Caco-2 (cell line): ENCODE measurements at regions not wholly inside any gene's neighbourhood (a gene's known extent, or its start where the extent isn't known, plus 50 kb on each side); places are given as distances from the start of the nearest gene placed in this dataset.

Source experiments
- BruUV-seq: library from RNA; stranded (reverse); fragments of 400-500 nt; replicated peaks from 2 replicates; lab custom pipeline; 2021; lab: Mats Ljungman, UMichigan
- CTCF ChIA-PET: fragments of 300-600 bp; sonication (Branson Sonifier 250); formaldehyde crosslinking; loops from one replicate; lab custom pipeline; 2022; ENCODE audit warnings: antibody characterized with exemption; lab: Charles Lee
- POLR2A ChIA-PET: fragments of 300-600 bp; sonication (Branson Sonifier 250); formaldehyde crosslinking; loops from one replicate; lab custom pipeline; 2022; ENCODE audit warnings: antibody characterized with exemption; lab: Charles Lee
- DNase-seq, 2 experiments: peaks; one replicate each; pipeline versions ENCODE4 v3.0.0 to v3.0.0-alpha.2; 2020 to 2022
- H3K27me3 ChIP-seq: replicated peaks from 2 replicates; pipeline ENCODE4 v1.6.0; 2011; ENCODE audit warnings: low read length; ENCODE audit not compliant: control insufficient read depth, insufficient read depth
- H3K36me3 ChIP-seq: 2 replicates; pipeline ENCODE4 v1.5.1; 2011; ENCODE audit warnings: low read length; ENCODE audit not compliant: control insufficient read depth, insufficient read depth
- H3K4me1 ChIP-seq: fragments of 250-450 bp; sonication (Bioruptor Pico); 2 replicates; pipeline ENCODE4 v1.5.1; 2020; ENCODE audit warnings: mild to moderate bottlenecking
- H3K4me3 ChIP-seq: 2 replicates; pipeline ENCODE4 v1.5.1; 2011; ENCODE audit warnings: low read depth, mild to moderate bottlenecking, control low read depth, low read length
- H3K9me3 ChIP-seq: fragments of 250-450 bp; sonication (Bioruptor Pico); 2 replicates; pipeline ENCODE4 v1.5.1; 2020; ENCODE audit warnings: mild to moderate bottlenecking, moderate library complexity
- H3K27ac Mint-ChIP-seq: one replicate; pipeline ENCODE4 v1.8.0; 2022; ENCODE audit warnings: mixed read lengths; ENCODE audit not compliant: unreplicated experiment
- H3K27me3 Mint-ChIP-seq: one replicate; pipeline ENCODE4 v1.8.0; 2022; ENCODE audit warnings: mixed read lengths; ENCODE audit not compliant: insufficient read depth, unreplicated experiment
- H3K36me3 Mint-ChIP-seq: one replicate; pipeline ENCODE4 v1.8.0; 2022; ENCODE audit warnings: mild to moderate bottlenecking, mixed read lengths; ENCODE audit not compliant: insufficient read depth, unreplicated experiment
- H3K4me1 Mint-ChIP-seq: one replicate; pipeline ENCODE4 v1.8.0; 2022; ENCODE audit warnings: low read depth, mixed read lengths; ENCODE audit not compliant: unreplicated experiment
- H3K4me3 Mint-ChIP-seq: one replicate; pipeline ENCODE4 v1.8.0; 2022; ENCODE audit warnings: mild to moderate bottlenecking, moderate library complexity, mixed read lengths; ENCODE audit not compliant: unreplicated experiment
- H3K9me3 Mint-ChIP-seq: one replicate; pipeline ENCODE4 v1.8.0; 2022; ENCODE audit warnings: mixed read lengths; ENCODE audit not compliant: unreplicated experiment
- CTCF ChIP-seq, 2 experiments: fragments of 200-600 bp in 1 of 2; IDR thresholded peaks; 1 replicate in 1 of 2; 2 replicates in 1 of 2; pipeline versions ENCODE4 v1.5.1 to v1.8.0; 2011 to 2022; ENCODE audit warnings: antibody characterized with exemption in 1 of 2, control low read depth in 1 of 2, inconsistent platforms in 1 of 2, low read depth in 1 of 2, low read length in 1 of 2, mild to moderate bottlenecking in 1 of 2, moderate library complexity in 1 of 2; ENCODE audit not compliant: insufficient read depth in 1 of 2, severe bottlenecking in 1 of 2, unreplicated experiment in 1 of 2
- intact Hi-C: fragments of 100-400 bp; cut with micrococcal nuclease; formaldehyde crosslinking; loops from one replicate; pipeline ENCODE4 v1.10.0; 2022; ENCODE audit not compliant: unreplicated experiment

- intact Hi-C loops = no loop called here
- no peak overlapping the region for H3K4me3 ChIP-seq
- H3K9me3 ChIP-seq = no peaks in the 10 kb centered on the region
- H3K27me3 ChIP-seq = no peaks in the 10 kb centered on the region
- no peaks in the 10 kb centered on the region for H3K36me3 Mint-ChIP-seq
- H3K9me3 Mint-ChIP-seq = peaks cover 16% of the 10 kb centered on the region
- ChIA-PET CTCF (no interaction called here), POLR2A (no interaction called here)
- no peaks in the 10 kb centered on the region for H3K36me3 ChIP-seq
- H3K27ac Mint-ChIP-seq = no peak overlapping the region
- H3K4me3 Mint-ChIP-seq = no peak overlapping the region
- H3K4me1 Mint-ChIP-seq = no peaks in the 10 kb centered on the region
- no peaks in the 10 kb centered on the region for H3K27me3 Mint-ChIP-seq
- TF ChIP-seq CTCF (IDR thresholded peaks at IDR 0.05; ENCODE audit: insufficient read depth in 1 of 2, low read depth in 1 of 2, low read length in 1 of 2, severe bottlenecking in 1 of 2, unreplicated experiment in 1 of 2) = no peak
- BruUV-seq = no TSS peak
- no peaks in the 10 kb centered on the region for H3K4me1 ChIP-seq
- no peak for DNase-seq
These were observed 1568.4 kb downstream of the SLITRK5 start for GRCh38 chr13:89239361-89240127.

GRCh38 chr13:89255844-89256406, 1584.8 kb downstream of the SLITRK5 start:
- no peak for DNase-seq
- Mint-ChIP-seq H3K27ac (no peak overlapping the region), H3K36me3 (no peaks in the 10 kb centered on the region), H3K4me1 (no peaks in the 10 kb centered on the region), H3K27me3 (no peaks in the 10 kb centered on the region), H3K4me3 (no peak overlapping the region), H3K9me3 (peaks cover 19% of the 10 kb centered on the region)
- Histone ChIP-seq H3K4me1 (no peaks in the 10 kb centered on the region), H3K4me3 (no peak overlapping the region), H3K9me3 (no peaks in the 10 kb centered on the region), H3K27me3 (no peaks in the 10 kb centered on the region), H3K36me3 (no peaks in the 10 kb centered on the region)
- ChIA-PET POLR2A (no interaction called here), CTCF (no interaction called here)
- intact Hi-C loops = no loop called here
- BruUV-seq = no TSS peak
- TF ChIP-seq CTCF (IDR thresholded peaks at IDR 0.05; ENCODE audit: insufficient read depth in 1 of 2, low read depth in 1 of 2, low read length in 1 of 2, severe bottlenecking in 1 of 2, unreplicated experiment in 1 of 2) = no peak

- intact Hi-C loops = no loop called here
- Mint-ChIP-seq H3K9me3 (no peaks in the 10 kb centered on the region), H3K36me3 (no peaks in the 10 kb centered on the region), H3K4me3 (no peak overlapping the region), H3K4me1 (no peaks in the 10 kb centered on the region), H3K27ac (no peak overlapping the region), H3K27me3 (no peaks in the 10 kb centered on the region)
- Histone ChIP-seq H3K27me3 (no peaks in the 10 kb centered on the region), H3K4me1 (no peaks in the 10 kb centered on the region), H3K4me3 (no peak overlapping the region), H3K9me3 (no peaks in the 10 kb centered on the region), H3K36me3 (no peaks in the 10 kb centered on the region)
- no peak for DNase-seq
- TF ChIP-seq CTCF (IDR thresholded peaks at IDR 0.05; ENCODE audit: insufficient read depth in 1 of 2, low read depth in 1 of 2, low read length in 1 of 2, severe bottlenecking in 1 of 2, unreplicated experiment in 1 of 2) = no peak
- no TSS peak for BruUV-seq
- ChIA-PET POLR2A (no interaction called here), CTCF (no interaction called here)
These were observed 1596.6 kb downstream of the SLITRK5 start for GRCh38 chr13:89267734-89268133.
